Head of caudate nucleus (tissue), 42 donors: ENCODE measurements at regions not wholly inside any gene's neighbourhood (a gene's known extent, or its start where the extent isn't known, plus 50 kb on each side); places are given as distances from the start of the nearest gene placed in this dataset.
"Not testable (repeated sequence)": the region's sequence is repeated elsewhere in the genome, so short reads cannot be mapped to it uniquely, and the experiment has no call there.

Experiments used
- DNase-seq, 42 donors: peaks; one replicate each; pipeline versions ENCODE4 v3.0.0 to v3.0.0-alpha.2; 2020 to 2021; ENCODE audit warnings: mixed read lengths in 7 of 42
- intact Hi-C: fragments of 100-400 bp; cut with DNase I; formaldehyde crosslinking; loops from one replicate; pipeline ENCODE4 v1.15.0; 2022

DNA sequence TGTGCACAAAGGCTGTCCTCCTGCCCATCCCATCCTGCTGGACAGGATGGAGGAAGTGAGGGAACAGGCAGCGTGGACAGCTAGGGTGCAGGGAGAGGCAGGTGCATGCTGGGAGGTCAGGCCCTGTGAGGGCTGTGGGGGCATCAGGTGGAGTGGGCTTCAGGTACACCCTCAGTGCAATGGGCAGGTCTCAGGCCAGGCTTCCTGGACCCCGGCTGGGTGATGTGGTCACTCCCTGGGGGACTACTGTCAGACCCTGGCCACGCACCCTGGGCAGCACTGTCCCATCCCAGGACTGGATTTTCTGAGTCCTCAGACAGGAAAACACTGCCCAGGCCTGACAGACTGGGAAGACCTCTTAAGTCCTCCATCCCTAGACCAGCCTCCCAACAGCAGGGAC, 239.9 kb downstream of the POTED start:
- DNase-seq, intact Hi-C loops: not testable (repeated sequence)

DNA sequence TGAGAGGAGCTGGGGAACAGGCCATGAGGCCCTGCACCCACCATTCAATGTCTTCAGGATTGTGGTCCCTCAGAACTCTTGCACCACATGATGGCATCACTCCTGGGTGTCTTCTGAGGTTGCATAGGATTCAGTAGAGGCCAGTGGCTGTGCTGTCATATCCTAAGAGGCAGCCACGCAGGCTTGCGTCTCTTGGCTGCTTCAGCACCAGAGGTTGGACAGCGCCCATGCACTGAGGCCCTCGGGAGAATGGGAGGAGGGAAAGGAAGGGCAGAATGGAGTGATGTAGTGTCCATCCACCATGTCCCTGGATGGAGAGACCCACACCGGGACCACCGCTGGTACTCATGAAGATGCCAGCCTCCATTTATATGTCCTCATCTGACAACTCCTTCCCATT, 237.1 kb downstream of the POTED start:
- DNase-seq, intact Hi-C loops: not testable (repeated sequence)

DNA sequence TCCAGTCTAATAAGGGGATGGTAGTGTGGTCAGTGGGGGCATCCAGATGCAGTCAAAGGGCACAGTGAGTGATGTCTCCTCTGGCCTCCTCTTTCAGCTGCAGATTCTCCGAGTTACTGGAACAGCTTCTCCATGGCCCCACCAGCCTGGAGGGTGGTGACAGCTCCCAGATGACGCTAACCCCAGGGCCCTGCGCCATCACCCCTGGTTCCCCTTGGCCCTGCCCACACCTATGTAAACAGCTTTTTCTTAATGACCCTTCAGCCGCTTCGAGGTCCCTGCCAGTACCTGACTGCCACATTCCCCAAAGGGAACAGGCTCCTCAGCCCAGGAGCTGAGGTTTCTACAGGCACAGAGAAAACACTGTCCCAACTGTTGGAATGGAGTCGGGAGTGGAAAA, 235.0 kb downstream of the POTED start:
- DNase-seq, intact Hi-C loops: not testable (repeated sequence)

DNA sequence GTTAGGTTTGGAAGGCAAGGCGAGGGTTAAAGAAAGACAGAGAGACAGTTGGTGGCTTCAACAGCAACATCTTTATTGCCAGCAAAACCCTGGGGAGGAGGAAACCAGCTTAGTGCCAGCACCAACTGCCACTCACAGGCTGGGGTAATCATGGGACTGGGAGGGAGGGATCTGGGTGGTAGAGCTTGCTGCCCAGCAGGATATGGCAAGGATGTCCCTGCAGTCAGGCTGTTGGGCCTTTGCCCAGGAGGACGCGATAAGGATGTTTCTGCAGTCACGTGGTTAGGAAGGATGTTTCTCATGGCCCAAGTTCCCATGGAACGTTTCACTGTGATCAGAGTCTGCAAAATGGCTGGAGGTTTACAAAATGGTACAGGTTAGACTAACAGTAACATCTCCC, 233.5 kb downstream of the POTED start:
- intact Hi-C loops, DNase-seq: not testable (repeated sequence)

DNA sequence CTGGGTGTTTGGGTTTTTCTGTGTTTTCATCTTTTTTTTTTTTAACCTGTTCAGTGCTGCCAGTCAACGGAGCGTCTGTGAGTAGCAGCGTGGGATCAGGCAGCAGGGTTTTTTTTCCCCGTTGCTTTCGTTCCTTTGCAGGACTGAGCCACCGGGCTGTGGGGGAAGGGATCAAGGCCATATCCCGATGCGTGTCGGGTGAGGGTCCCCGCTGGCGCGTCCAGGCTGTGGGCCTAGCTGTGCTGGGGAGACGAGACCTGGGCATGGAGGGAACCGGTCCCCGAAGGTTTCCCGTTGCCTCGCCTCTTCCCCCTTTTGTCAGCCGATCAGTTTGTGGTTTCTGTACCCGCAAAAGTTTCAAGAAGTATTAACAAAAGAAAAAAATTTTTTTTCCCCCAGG, 218.1 kb downstream of the POTED start:
- intact Hi-C loops, DNase-seq: not testable (repeated sequence)

DNA sequence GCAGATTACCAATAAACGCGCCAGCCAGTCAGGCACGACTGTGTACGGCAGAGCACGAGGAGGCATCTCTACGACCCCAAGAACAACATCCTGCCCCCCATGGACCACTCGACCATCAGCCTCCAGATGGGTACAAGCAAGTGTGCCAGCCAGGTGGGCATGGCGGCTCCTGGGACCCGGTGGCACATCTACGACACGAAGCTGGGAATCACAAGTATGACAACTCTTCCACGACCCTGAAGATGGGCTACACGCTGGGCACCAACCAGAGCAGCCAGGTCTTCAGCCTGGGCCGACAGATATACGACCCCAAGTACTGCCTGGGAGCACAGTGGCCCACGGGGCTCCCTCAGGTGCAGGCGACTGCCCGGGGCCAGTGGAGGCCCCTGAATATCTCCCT, 217.6 kb downstream of the POTED start:
- no peak for DNase-seq
- intact Hi-C loops = no loop called here

DNA sequence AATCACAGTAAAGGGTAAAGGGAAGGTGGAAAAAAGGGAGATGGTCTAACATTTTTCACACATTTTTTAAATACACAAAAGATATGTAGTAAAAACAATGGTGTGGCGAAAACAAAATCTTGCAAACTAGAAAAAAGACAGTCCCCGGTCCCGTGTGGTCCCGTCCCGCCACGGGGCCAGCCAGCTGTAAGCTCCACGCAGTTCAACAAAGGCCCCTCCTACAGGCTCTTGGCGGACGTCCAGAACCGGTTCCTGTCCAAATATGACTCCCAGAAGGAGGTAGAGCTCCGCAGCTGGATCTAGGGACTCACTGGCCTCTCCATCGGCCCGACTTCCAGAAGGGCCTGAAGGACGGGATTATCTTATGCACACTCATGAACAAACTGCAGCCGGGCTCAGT, 216.9 kb downstream of the POTED start:
- intact Hi-C loops, DNase-seq: not testable (repeated sequence)

DNA sequence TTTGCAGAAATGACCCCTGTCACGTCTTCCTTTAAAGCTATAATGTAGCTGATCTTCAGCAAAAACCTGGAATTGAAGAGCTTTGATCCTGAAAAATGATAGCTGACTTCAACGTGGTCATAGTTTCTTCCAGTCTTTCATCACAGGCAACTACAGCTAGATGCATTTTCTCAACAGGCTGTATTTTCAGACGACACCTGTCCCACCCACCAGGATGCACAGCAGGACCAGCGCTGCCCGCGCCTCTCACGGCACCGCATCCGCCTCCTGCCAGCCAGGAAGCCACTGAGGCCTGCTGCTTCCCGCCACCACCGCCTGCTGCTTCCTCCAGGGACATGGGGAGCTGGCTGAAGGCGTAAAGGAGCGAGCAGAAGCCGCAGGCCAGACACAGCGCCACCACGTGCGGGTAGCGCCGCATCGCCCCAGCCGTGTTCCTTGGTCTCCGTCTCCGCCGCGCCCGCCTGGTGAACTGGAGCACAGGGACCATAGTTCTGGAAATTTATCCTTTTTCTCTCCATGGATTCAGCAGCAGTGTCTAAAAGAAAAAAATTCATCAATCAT, 215.7 kb downstream of the POTED start:
- DNase-seq, intact Hi-C loops: not testable (repeated sequence)

DNA sequence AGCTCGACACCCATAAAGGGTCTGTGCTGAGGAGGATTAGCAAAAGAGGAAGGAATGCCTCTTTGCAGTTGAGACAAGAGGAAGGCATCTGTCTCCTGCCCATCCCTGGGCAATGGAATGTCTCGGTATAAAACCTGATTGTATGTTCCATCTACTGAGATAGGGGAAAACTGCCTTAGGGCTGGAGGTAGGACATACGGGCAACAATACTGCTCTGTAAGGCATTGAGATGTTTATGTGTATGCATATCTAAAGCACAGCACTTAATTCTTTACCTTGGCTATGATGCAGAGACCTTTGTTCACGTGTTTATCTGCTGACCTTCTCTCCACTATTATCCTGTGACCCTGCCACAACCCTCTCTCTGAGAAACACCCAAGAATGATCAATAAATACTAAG, 210.7 kb downstream of the POTED start:
- intact Hi-C loops, DNase-seq: not testable (repeated sequence)

DNA sequence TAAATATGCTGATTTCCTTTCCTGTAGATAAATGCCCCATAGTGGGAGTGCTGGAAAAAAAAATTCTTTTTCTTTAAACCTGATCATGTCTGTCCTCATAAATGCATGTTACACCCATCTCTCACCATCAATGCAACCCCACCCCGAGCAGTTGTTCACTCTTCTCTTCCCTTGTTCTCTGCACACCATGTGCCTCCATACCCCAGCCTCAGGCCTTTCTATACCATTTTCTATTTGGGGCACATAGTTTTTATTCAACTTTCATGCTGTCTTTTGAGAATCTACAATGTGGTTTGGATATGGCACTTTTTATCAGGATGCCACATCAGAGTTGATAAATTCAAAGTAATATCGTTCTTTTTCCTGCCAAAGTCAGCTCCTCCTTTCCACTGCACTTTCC, 202.6 kb downstream of the POTED start:
- DNase-seq, intact Hi-C loops: not testable (repeated sequence)

DNA sequence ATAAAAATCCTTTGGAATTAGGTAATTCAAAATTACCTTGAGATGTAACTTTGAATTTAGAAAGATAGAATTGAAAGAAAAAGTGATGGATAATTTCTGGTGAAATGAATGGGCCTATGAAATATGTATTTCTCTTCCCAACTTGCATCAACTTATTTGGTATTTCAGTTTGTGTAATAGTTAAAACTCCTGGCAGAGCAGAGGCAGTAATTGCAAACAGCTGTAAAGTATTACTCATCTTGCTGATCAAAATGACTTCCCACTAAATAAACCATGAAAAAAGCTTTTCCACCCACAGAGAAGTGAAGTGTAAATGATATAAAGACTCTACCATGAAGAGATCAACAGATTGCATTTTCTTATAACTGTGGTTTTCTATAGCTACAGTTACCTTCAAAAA, 201.0 kb downstream of the POTED start:
- intact Hi-C loops, DNase-seq: not testable (repeated sequence)

DNA sequence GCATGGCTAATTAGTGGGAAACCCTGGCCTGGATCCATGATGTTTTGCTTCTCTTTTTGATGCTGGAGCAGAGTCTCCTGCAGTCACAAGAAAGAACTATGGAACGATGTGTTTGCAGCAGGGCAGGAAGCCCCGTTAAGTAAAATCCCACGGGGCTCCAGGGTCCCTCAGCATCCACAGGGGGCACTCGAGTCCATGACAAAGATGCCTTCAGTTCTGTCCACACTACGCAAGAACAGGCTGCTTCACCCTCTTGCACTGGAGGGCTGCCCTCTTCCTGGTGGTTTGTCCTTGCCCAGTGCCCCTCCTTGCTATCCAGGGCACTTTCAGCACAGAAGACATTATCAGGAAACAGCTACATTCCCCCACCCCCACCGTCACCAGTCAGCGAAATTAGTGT, 196.9 kb downstream of the POTED start:
- DNase-seq, intact Hi-C loops: not testable (repeated sequence)

DNA sequence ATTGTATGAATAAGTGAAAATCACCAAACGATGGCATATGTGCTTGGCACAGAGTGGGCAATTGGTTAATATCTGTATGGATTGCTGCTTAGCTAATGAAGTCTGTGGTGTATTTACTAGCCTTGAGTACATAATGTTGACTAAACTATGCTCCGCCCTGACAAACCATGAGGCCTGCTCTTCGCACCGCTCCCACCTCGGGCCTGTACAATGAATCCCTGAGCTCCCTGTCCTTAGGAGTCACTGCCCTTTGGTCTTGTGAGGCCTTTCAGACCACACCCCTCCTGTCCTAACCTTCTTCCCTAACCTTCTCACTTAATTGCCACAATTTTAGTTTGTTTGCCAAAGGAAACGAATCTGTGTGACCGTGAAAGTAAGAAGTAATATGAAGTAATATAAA, 193.2 kb downstream of the POTED start:
- intact Hi-C loops, DNase-seq: not testable (repeated sequence)
